ENCODE measurements at regions not wholly inside any gene's neighbourhood (a gene's known extent, or its start where the extent isn't known, plus 50 kb on each side); places are given as distances from the start of the nearest gene placed in this dataset.

DNA sequence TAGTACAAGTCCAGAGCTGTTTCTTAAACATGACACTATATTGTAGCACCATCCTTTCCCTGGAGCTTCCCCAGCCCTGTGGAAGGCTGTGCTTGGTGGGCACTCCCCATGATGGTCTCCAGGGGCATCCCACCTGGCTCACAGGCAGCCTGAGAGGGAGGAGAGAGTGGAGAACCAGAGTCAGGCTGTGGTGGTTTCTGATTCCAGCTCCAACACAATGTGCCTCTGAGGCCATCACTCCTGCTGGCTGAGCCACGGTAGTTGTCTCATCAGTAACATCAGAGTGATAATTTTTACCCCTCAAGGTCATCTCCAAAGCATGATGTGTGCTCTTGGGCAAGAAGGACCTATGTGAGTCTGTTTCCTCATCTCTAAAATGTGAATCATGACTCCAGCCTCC lies 398.0 kb downstream of the CDK5RAP2 start:
- Histone ChIP-seq H3K4me3 (ENCODE audit: low read depth, low read length) (no peak overlapping the region), H3K36me3 (replicated peaks) (no peaks in the 10 kb centered on the region), H3K27me3 (replicated peaks) (no peaks in the 10 kb centered on the region), H3K27ac (no peak overlapping the region)
- TF ChIP-seq, protein P1, sequence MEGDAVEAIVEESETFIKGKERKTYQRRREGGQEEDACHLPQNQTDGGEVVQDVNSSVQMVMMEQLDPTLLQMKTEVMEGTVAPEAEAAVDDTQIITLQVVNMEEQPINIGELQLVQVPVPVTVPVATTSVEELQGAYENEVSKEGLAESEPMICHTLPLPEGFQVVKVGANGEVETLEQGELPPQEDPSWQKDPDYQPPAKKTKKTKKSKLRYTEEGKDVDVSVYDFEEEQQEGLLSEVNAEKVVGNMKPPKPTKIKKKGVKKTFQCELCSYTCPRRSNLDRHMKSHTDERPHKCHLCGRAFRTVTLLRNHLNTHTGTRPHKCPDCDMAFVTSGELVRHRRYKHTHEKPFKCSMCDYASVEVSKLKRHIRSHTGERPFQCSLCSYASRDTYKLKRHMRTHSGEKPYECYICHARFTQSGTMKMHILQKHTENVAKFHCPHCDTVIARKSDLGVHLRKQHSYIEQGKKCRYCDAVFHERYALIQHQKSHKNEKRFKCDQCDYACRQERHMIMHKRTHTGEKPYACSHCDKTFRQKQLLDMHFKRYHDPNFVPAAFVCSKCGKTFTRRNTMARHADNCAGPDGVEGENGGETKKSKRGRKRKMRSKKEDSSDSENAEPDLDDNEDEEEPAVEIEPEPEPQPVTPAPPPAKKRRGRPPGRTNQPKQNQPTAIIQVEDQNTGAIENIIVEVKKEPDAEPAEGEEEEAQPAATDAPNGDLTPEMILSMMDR (IDR thresholded peaks at IDR 0.05; ENCODE audit: low read depth, low read length, missing control alignments): no peak
- in situ Hi-C loops (cut with HindIII; ENCODE audit: low pct_ligation_motif_present, low sequenced_read_pairs): no loop called here
- DNase-seq: no peak

DNA sequence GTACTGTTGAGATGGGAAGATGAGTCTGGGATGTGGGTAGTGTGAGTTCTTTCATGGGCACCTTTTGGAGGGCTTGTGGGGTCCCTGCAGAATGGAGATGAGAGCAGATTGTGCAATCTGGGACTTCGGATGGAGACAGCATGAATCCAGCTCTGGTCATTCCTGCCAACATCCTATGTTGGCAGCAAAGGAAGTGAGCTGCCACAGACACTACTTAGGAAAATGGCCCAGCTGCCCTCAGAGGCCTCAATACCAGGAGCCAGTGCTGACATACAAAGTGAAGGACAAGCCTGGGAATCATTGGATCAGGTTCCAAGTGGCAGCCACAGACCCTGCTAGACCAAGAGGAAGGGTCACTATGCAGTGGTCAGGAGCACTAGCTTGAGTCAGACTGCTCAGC lies 402.8 kb downstream of the CDK5RAP2 start:
- Histone ChIP-seq H3K27ac (no peak overlapping the region), H3K4me3 (ENCODE audit: low read depth, low read length) (no peak overlapping the region), H3K27me3 (replicated peaks) (no peaks in the 10 kb centered on the region), H3K36me3 (replicated peaks) (no peaks in the 10 kb centered on the region)
- DNase-seq: no peak
- in situ Hi-C loops (cut with HindIII; ENCODE audit: low pct_ligation_motif_present, low sequenced_read_pairs): no loop called here
- TF ChIP-seq, protein P1 (IDR thresholded peaks at IDR 0.05; ENCODE audit: low read depth, low read length, missing control alignments): no peak

DNA sequence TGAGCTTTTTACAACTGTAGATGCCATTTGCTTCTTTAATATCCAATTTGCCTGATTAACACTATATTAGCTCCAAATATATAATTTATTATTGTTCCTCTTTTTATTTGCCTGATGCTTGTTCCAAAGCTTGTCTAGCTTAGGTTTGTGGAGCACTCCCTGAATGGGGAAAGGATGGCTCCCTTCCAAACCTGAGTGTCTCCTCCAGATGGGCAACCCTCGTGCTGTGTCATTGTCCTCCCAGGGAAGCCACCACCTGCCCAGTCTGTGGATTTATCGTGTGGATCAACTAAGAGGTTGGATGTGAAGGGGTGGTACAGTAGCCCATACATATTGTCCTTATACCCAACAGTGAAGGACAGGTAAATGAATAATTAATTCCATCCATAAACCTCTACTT lies 404.9 kb downstream of the CDK5RAP2 start:
- in situ Hi-C loops (cut with HindIII; ENCODE audit: low pct_ligation_motif_present, low sequenced_read_pairs): no loop called here
- Histone ChIP-seq H3K36me3 (replicated peaks) (no peaks in the 10 kb centered on the region), H3K4me3 (ENCODE audit: low read depth, low read length) (no peak overlapping the region), H3K27me3 (replicated peaks) (no peaks in the 10 kb centered on the region), H3K27ac (no peak overlapping the region)
- no peak for DNase-seq
- TF ChIP-seq, protein P1 (IDR thresholded peaks at IDR 0.05; ENCODE audit: low read depth, low read length, missing control alignments): no peak

DNA sequence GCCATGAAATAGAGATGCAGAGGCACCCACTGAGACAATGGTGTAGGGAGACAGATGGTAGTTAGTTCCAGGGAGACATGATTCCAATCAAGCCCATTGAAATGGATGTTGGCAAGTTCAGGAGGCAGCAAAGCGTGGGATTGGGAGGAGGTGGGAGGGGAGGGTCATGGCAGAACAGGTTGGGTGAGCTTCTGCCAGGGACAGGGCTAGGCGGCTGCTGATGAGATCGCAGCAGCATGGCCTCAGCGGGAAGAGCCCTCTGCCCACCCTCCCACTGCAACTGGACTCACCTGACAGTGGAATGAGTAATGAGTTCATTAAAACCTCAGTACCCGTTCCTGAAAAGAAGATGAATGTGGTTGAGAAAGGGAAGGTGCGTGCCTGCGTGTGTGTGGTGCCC lies 418.2 kb downstream of the CDK5RAP2 start:
- Histone ChIP-seq H3K27ac (no peak overlapping the region), H3K36me3 (replicated peaks) (no peaks in the 10 kb centered on the region), H3K4me3 (ENCODE audit: low read depth, low read length) (no peak overlapping the region), H3K27me3 (replicated peaks) (no peaks in the 10 kb centered on the region)
- DNase-seq: no peak
- TF ChIP-seq, protein P1 (IDR thresholded peaks at IDR 0.05; ENCODE audit: low read depth, low read length, missing control alignments): no peak
- in situ Hi-C loops (cut with HindIII; ENCODE audit: low pct_ligation_motif_present, low sequenced_read_pairs): no loop called here

DNA sequence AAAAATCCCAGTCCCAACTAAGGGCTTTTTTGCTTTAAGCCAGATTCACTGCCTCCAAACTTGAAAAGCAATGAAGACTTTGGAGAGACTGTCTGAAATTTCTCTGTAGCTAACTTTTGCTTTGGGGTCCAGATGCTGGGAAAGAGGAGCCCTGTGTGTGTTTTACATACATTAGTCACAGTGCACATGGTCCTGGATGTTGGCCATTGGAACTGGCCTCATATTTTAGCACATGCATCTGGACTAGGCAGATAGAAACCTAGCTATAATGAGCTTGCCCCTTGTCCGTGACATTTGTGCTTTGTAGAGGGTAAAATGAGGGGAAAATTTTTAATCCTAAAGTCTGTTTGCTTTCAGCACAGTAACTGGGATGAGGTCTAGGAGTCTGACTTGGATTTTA lies 421.7 kb downstream of the CDK5RAP2 start:
- in situ Hi-C loops (cut with HindIII; ENCODE audit: low pct_ligation_motif_present, low sequenced_read_pairs): no loop called here
- H3K36me3 ChIP-seq (replicated peaks): no peaks in the 10 kb centered on the region
- H3K27ac ChIP-seq: no peak overlapping the region
- TF ChIP-seq, protein P1 (IDR thresholded peaks at IDR 0.05; ENCODE audit: low read depth, low read length, missing control alignments): no peak
- no peak for DNase-seq
- H3K4me3 ChIP-seq (ENCODE audit: low read depth, low read length): no peak overlapping the region
- H3K27me3 ChIP-seq (replicated peaks): no peaks in the 10 kb centered on the region

DNA sequence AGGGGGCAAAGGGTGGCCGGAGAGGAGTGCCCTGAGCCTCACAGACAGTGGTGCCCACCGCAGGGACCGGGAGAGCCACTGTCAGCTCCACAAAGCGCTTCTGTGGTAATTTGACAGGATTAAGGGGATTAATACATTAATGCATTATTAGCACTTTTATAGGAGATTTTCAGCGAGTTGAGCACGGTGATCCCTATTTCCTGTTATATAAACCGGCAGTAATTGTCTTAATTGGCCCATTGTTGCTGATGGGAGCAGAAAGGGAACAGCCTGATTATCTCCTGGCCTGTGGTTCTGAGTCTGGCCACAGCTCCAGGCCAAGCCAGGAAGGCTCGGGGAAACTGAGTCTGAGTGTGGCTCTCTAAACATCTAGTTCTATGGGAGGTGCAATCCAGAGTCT lies 423.6 kb downstream of the CDK5RAP2 start:
- no peak for DNase-seq
- no peaks in the 10 kb centered on the region for H3K36me3 ChIP-seq (replicated peaks)
- in situ Hi-C loops (cut with HindIII; ENCODE audit: low pct_ligation_motif_present, low sequenced_read_pairs): no loop called here
- no peak overlapping the region for H3K27ac ChIP-seq
- no peaks in the 10 kb centered on the region for H3K27me3 ChIP-seq (replicated peaks)
- H3K4me3 ChIP-seq (ENCODE audit: low read depth, low read length): no peak overlapping the region
- TF ChIP-seq, protein P1 (IDR thresholded peaks at IDR 0.05; ENCODE audit: low read depth, low read length, missing control alignments): no peak

Measured in brain microvascular endothelial cell (primary cell).